Upper lobe of left lung (tissue), 4 donors: ENCODE measurements at regions not wholly inside any gene's neighbourhood (a gene's known extent, or its start where the extent isn't known, plus 50 kb on each side); places are given as distances from the start of the nearest gene placed in this dataset.

Experiments
- CTCF ChIP-seq, 6 experiments: fragments of 450-650 bp in 4 of 6; fragments of 200-600 bp in 2 of 6; sonication (generic) in 2 of 6; IDR thresholded peaks; one replicate each; pipeline ENCODE4 v1.5.1; 2016 to 2019; ENCODE audit warnings: antibody characterized with exemption in 6 of 6
- POLR2AphosphoS5 ChIP-seq, 2 donors: sonication (generic); formaldehyde crosslinking; IDR thresholded peaks; one replicate each; pipeline ENCODE4 v1.5.1; 2017; ENCODE audit warnings: antibody characterized with exemption in 2 of 2

- TF ChIP-seq CTCF (IDR thresholded peaks at IDR 0.05) = no peak
- TF ChIP-seq POLR2AphosphoS5 (IDR thresholded peaks at IDR 0.05) = no peak
Observed at GRCh38 chr10:6877722-6878392, 297.8 kb upstream of the PRKCQ start.
